ENCODE measurements at regions not wholly inside any gene's neighbourhood (a gene's known extent, or its start where the extent isn't known, plus 50 kb on each side); places are given as distances from the start of the nearest gene placed in this dataset.

- H3K4me3 ChIP-seq (replicated peaks; ENCODE audit: low read depth, low read length): no peak overlapping the region
- TF ChIP-seq CTCF (IDR thresholded peaks at IDR 0.05; ENCODE audit: insufficient read depth, low read length, poor library complexity, severe bottlenecking): no peak
- DNase-seq (ENCODE audit: extremely low read depth, insufficient read length): no peak
- no peaks in the 10 kb centered on the region; the same call in 1 of the 2 replicates for H3K27me3 ChIP-seq (replicated peaks; ENCODE audit: control insufficient read depth, insufficient read depth, low read length)
- no peaks in the 10 kb centered on the region for H3K36me3 ChIP-seq (ENCODE audit: control insufficient read depth, insufficient read depth, low read length)
These were observed 63.4 kb upstream of the LCTL start for GRCh38 chr15:66628976-66629723.

- TF ChIP-seq CTCF (IDR thresholded peaks at IDR 0.05; ENCODE audit: insufficient read depth, low read length, poor library complexity, severe bottlenecking): no peak
- H3K4me3 ChIP-seq (replicated peaks; ENCODE audit: low read depth, low read length): no peak overlapping the region
- no peaks in the 10 kb centered on the region for H3K36me3 ChIP-seq (ENCODE audit: control insufficient read depth, insufficient read depth, low read length)
- no peak for DNase-seq (ENCODE audit: extremely low read depth, insufficient read length)
- H3K27me3 ChIP-seq (replicated peaks; ENCODE audit: control insufficient read depth, insufficient read depth, low read length): no peaks in the 10 kb centered on the region; the same call in 1 of the 2 replicates
These were observed 64.2 kb upstream of the LCTL start for GRCh38 chr15:66629817-66630576.

- H3K4me3 ChIP-seq (replicated peaks; ENCODE audit: low read depth, low read length): no peak overlapping the region
- no peaks in the 10 kb centered on the region for H3K36me3 ChIP-seq (ENCODE audit: control insufficient read depth, insufficient read depth, low read length)
- no peaks in the 10 kb centered on the region; the same call in 1 of the 2 replicates for H3K27me3 ChIP-seq (replicated peaks; ENCODE audit: control insufficient read depth, insufficient read depth, low read length)
- TF ChIP-seq CTCF (IDR thresholded peaks at IDR 0.05; ENCODE audit: insufficient read depth, low read length, poor library complexity, severe bottlenecking): no peak
- no peak for DNase-seq (ENCODE audit: extremely low read depth, insufficient read length)
These were observed 65.1 kb upstream of the LCTL start for GRCh38 chr15:66630801-66631351.

- Histone ChIP-seq H3K36me3 (ENCODE audit: control insufficient read depth, insufficient read depth, low read length) (no peaks in the 10 kb centered on the region), H3K27me3 (replicated peaks; ENCODE audit: control insufficient read depth, insufficient read depth, low read length) (no peaks in the 10 kb centered on the region; the same call in 1 of the 2 replicates), H3K4me3 (replicated peaks; ENCODE audit: low read depth, low read length) (no peak overlapping the region)
- no peak for TF ChIP-seq CTCF (IDR thresholded peaks at IDR 0.05; ENCODE audit: insufficient read depth, low read length, poor library complexity, severe bottlenecking)
- no peak for DNase-seq (ENCODE audit: extremely low read depth, insufficient read length)
These were observed 65.9 kb upstream of the LCTL start for GRCh38 chr15:66631616-66632263.

- H3K27me3 ChIP-seq (replicated peaks; ENCODE audit: control insufficient read depth, insufficient read depth, low read length): no peaks in the 10 kb centered on the region; the same call in 1 of the 2 replicates
- no peak for DNase-seq (ENCODE audit: extremely low read depth, insufficient read length)
- H3K4me3 ChIP-seq (replicated peaks; ENCODE audit: low read depth, low read length): no peak overlapping the region
- no peaks in the 10 kb centered on the region for H3K36me3 ChIP-seq (ENCODE audit: control insufficient read depth, insufficient read depth, low read length)
- TF ChIP-seq CTCF (IDR thresholded peaks at IDR 0.05; ENCODE audit: insufficient read depth, low read length, poor library complexity, severe bottlenecking): no peak
These were observed 67.5 kb upstream of the LCTL start for GRCh38 chr15:66633041-66633937.
